IMR-90 (cell line): ENCODE measurements at regions not wholly inside any gene's neighbourhood (a gene's known extent, or its start where the extent isn't known, plus 50 kb on each side); places are given as distances from the start of the nearest gene placed in this dataset.

Experiments used
- ATAC-seq: fragments of 200-7000 bp; cut with Tn5 transposase; 2 replicates; pipeline ENCODE4 v1.9.1; 2020; ENCODE audit warnings: low read depth, mild to moderate bottlenecking, moderate library complexity
- BruUV-seq: library from RNA; stranded (reverse); fragments of 400-500 nt; replicated peaks from 2 replicates; lab custom pipeline; 2021; lab: Mats Ljungman, UMichigan
- CTCF ChIA-PET: fragments of 300-600 bp; formaldehyde crosslinking; extraction: SDS; loops from one replicate; lab custom pipeline; 2021; ENCODE audit warnings: antibody characterized with exemption; lab: Yijun Ruan, JAX
- POLR2A ChIA-PET: fragments of 300-600 bp; sonication (Branson Sonifier 250); formaldehyde crosslinking; loops from one replicate; lab custom pipeline; 2022; ENCODE audit warnings: antibody characterized with exemption; ENCODE audit not compliant: unreplicated experiment; lab: Charles Lee
- DNase-seq: peaks from one replicate; pipeline ENCODE4 v3.0.0; 2013
- H2AFZ ChIP-seq: replicated peaks from 2 replicates; pipeline ENCODE3; 2013; ENCODE audit warnings: low read length, mild to moderate bottlenecking; ENCODE audit not compliant: poor library complexity
- H2AK5ac ChIP-seq: 2 replicates; pipeline ENCODE4 v1.6.1; 2013; ENCODE audit warnings: low read depth, low read length, inconsistent platforms
- H2AK9ac ChIP-seq: replicated peaks from 2 replicates; pipeline ENCODE3; 2013; ENCODE audit warnings: mild to moderate bottlenecking, low read depth, low read length, moderate library complexity; ENCODE audit not compliant: poor library complexity
- H2BK120ac ChIP-seq: 2 replicates; pipeline ENCODE4 v1.6.1; 2013; ENCODE audit warnings: low read depth, low read length, inconsistent platforms
- H2BK15ac ChIP-seq: 3 replicates; pipeline ENCODE4 v1.6.1; 2013; ENCODE audit warnings: low read depth, low read length, inconsistent platforms
- H2BK20ac ChIP-seq: 2 replicates; pipeline ENCODE4 v1.6.1; 2013; ENCODE audit warnings: low read depth, mild to moderate bottlenecking, inconsistent platforms, low read length, moderate library complexity
- H2BK5ac ChIP-seq: 2 replicates; pipeline ENCODE4 v1.6.1; 2013; ENCODE audit warnings: mild to moderate bottlenecking, low read depth, low read length, inconsistent platforms; ENCODE audit not compliant: poor library complexity, severe bottlenecking
- H3K14ac ChIP-seq: replicated peaks from 2 replicates; pipeline ENCODE4 v1.6.1; 2013; ENCODE audit warnings: low read depth, low read length, inconsistent platforms
- H3K18ac ChIP-seq: 2 replicates; pipeline ENCODE4 v1.6.1; 2013; ENCODE audit warnings: low read depth, low read length, control low read depth
- H3K23ac ChIP-seq: 2 replicates; pipeline ENCODE4 v1.6.1; 2013; ENCODE audit warnings: low read depth, low read length, inconsistent platforms
- H3K27ac ChIP-seq: 2 replicates; pipeline ENCODE4 v1.5.1; 2013; ENCODE audit warnings: mild to moderate bottlenecking, control low read depth, low read length; ENCODE audit not compliant: insufficient read depth
- H3K27me3 ChIP-seq: 2 replicates; pipeline ENCODE4 v1.6.1; 2013; ENCODE audit warnings: low read length; ENCODE audit not compliant: control insufficient read depth, insufficient read depth
- H3K36me3 ChIP-seq: 2 replicates; pipeline ENCODE4 v1.6.1; 2013; ENCODE audit warnings: low read length, mixed read lengths; ENCODE audit not compliant: control insufficient read depth, insufficient read depth
- H3K4ac ChIP-seq: 2 replicates; pipeline ENCODE4 v1.6.1; 2013; ENCODE audit warnings: low read depth, low read length, inconsistent platforms
- H3K4me1 ChIP-seq: 2 replicates; pipeline ENCODE4 v1.6.1; 2013; ENCODE audit warnings: low read length, mixed read lengths; ENCODE audit not compliant: control insufficient read depth, insufficient read depth
- H3K4me2 ChIP-seq: 2 replicates; pipeline ENCODE4 v1.6.1; 2013; ENCODE audit warnings: low read depth, mild to moderate bottlenecking, control low read depth, low read length, moderate library complexity
- H3K4me3 ChIP-seq: 2 replicates; pipeline ENCODE4 v1.5.1; 2013; ENCODE audit warnings: low read depth, mild to moderate bottlenecking, control low read depth, low read length, moderate library complexity; ENCODE audit not compliant: insufficient read depth
- H3K56ac ChIP-seq: 2 replicates; pipeline ENCODE4 v1.6.1; 2013; ENCODE audit warnings: low read length, inconsistent platforms; ENCODE audit not compliant: insufficient read depth; ENCODE audit errors: extremely low read depth
- H3K79me1 ChIP-seq, 2 experiments: 2 replicates each; pipeline ENCODE4 v1.6.1; 2013; ENCODE audit warnings: low read length in 2 of 2, inconsistent platforms in 1 of 2, low read depth in 1 of 2
- H3K9ac ChIP-seq: 2 replicates; pipeline ENCODE4 v1.6.1; 2013; ENCODE audit warnings: low read depth, low read length, control low read depth
- H3K9me1 ChIP-seq: 2 replicates; pipeline ENCODE4 v1.6.1; 2013; ENCODE audit warnings: low read length, inconsistent platforms; ENCODE audit not compliant: insufficient read depth
- H3K9me3 ChIP-seq: 2 replicates; pipeline ENCODE4 v1.6.1; 2013; ENCODE audit warnings: low read length; ENCODE audit not compliant: control insufficient read depth, insufficient read depth
- H4K20me1 ChIP-seq: 2 replicates; pipeline ENCODE4 v1.6.1; 2013; ENCODE audit warnings: low read length, inconsistent platforms; ENCODE audit not compliant: insufficient read depth
- H4K5ac ChIP-seq: 2 replicates; pipeline ENCODE4 v1.6.1; 2013; ENCODE audit warnings: mild to moderate bottlenecking, low read depth, low read length, control low read depth
- H4K8ac ChIP-seq, 2 experiments: 2 replicates each; pipeline ENCODE4 v1.6.1; 2013; ENCODE audit warnings: low read depth in 2 of 2, low read length in 2 of 2, control low read depth in 1 of 2, inconsistent platforms in 1 of 2
- H4K91ac ChIP-seq: 2 replicates; pipeline ENCODE4 v1.6.1; 2013; ENCODE audit warnings: low read depth, low read length, inconsistent platforms; ENCODE audit not compliant: insufficient read depth
- BHLHE40 ChIP-seq: fragments of 150-350 bp; IDR thresholded peaks from 2 replicates; pipeline ENCODE4 v1.6.1; 2016; ENCODE audit warnings: mild to moderate bottlenecking, low read depth, low read length
- CEBPB ChIP-seq: IDR thresholded peaks from 2 replicates; pipeline ENCODE4 v1.6.1; 2012; ENCODE audit warnings: low read depth, low read length, improper control_type of control experiment
- CHD1 ChIP-seq: IDR thresholded peaks from 2 replicates; pipeline ENCODE4 v1.6.1; 2012; ENCODE audit warnings: low read depth, low read length, improper control_type of control experiment
- CTCF ChIP-seq: conservative IDR thresholded peaks from 2 replicates; pipeline ENCODE4 v1.5.1; 2012; ENCODE audit warnings: mild to moderate bottlenecking, low read depth, low read length, improper control_type of control experiment
- ELK1 ChIP-seq: fragments of 150-350 bp; IDR thresholded peaks from 2 replicates; pipeline ENCODE4 v1.6.1; 2016; ENCODE audit warnings: low read depth, mild to moderate bottlenecking, low read length, moderate library complexity, borderline replicate concordance
- FOS ChIP-seq: fragments of 150-350 bp; IDR thresholded peaks from 2 replicates; pipeline ENCODE4 v1.6.1; 2016; ENCODE audit warnings: low read depth, low read length
- MAFK ChIP-seq: IDR thresholded peaks from 2 replicates; pipeline ENCODE4 v1.6.1; 2012; ENCODE audit warnings: low read depth, low read length, improper control_type of control experiment
- MXI1 ChIP-seq: IDR thresholded peaks from 2 replicates; pipeline ENCODE4 v1.6.1; 2012; ENCODE audit warnings: low read depth, mild to moderate bottlenecking, low read length, moderate library complexity, borderline replicate concordance
- NFE2L2 ChIP-seq: fragments of 150-350 bp; IDR thresholded peaks from 2 replicates; pipeline ENCODE4 v1.6.1; 2016; ENCODE audit warnings: low read depth, mild to moderate bottlenecking, low read length
- RAD21 ChIP-seq: IDR thresholded peaks from 2 replicates; pipeline ENCODE4 v1.6.1; 2012; ENCODE audit warnings: low read length, improper control_type of control experiment
- RCOR1 ChIP-seq: IDR thresholded peaks from 2 replicates; pipeline ENCODE4 v1.6.1; 2012; ENCODE audit warnings: mild to moderate bottlenecking, low read length, improper control_type of control experiment; ENCODE audit not compliant: insufficient replicate concordance
- RFX5 ChIP-seq: IDR thresholded peaks from 2 replicates; pipeline ENCODE4 v1.8.0; 2012; ENCODE audit warnings: low read depth, mild to moderate bottlenecking, low read length, moderate library complexity
- USF2 ChIP-seq: fragments of 150-350 bp; IDR thresholded peaks from 2 replicates; pipeline ENCODE4 v1.6.1; 2017; ENCODE audit warnings: mild to moderate bottlenecking, antibody characterized with exemption, low read length, low read depth
- WGBS, 2 experiments: methylation state at CpG; one replicate each; pipeline versions ENCODE4 v1.1.5 to v1.1.7; 2013; ENCODE audit warnings: missing lambda C conversion rate in 2 of 2; ENCODE audit not compliant: insufficient read length in 1 of 2; ENCODE audit errors: extremely low coverage in 2 of 2; 5-methylcytosine and 5-hydroxymethylcytosine counted together
- dilution Hi-C: fragments of 300-500 bp; cut with HindIII; formaldehyde crosslinking; loops from one replicate; pipeline ENCODE4 v1.14.3; 2018; ENCODE audit warnings: low sequenced_read_pairs; ENCODE audit not compliant: unreplicated experiment
- in situ Hi-C: fragments of 300-500 bp; cut with MboI; formaldehyde crosslinking; loops from 3 replicates; pipeline ENCODE4 v1.14.3; 2019; ENCODE audit warnings: low sequenced_read_pairs, inconsistent platforms, mixed read lengths
- intact Hi-C: fragments of 100-400 bp; cut with micrococcal nuclease; formaldehyde crosslinking; loops from 2 replicates; pipeline ENCODE4 v1.10.0; 2022

- Histone ChIP-seq H3K27ac (no peak overlapping the region), H2BK20ac (no peak overlapping the region), H2AK9ac (no peak overlapping the region), H2BK5ac (no peak overlapping the region), H3K18ac (no peak overlapping the region), H3K23ac (no peak overlapping the region), H3K27me3 (no peaks in the 10 kb centered on the region), H2AK5ac (no peak overlapping the region), H3K14ac (no peak overlapping the region), H2AFZ (no peak overlapping the region), H2BK120ac (no peak overlapping the region), H3K36me3 (no peaks in the 10 kb centered on the region), H3K4ac (no peak overlapping the region), H3K9ac (no peak overlapping the region), H4K91ac (no peak overlapping the region), H4K20me1 (no peaks in the 10 kb centered on the region), H3K4me3 (no peak overlapping the region), H2BK15ac (no peak overlapping the region), H3K9me3 (peaks cover 36% of the 10 kb centered on the region), H3K9me1 (no peaks in the 10 kb centered on the region), H3K4me2 (no peak overlapping the region), H3K79me1 (no peaks in the 10 kb centered on the region), H4K8ac (no peak overlapping the region), H3K4me1 (no peaks in the 10 kb centered on the region), H4K5ac (no peak overlapping the region), H3K56ac (no peak overlapping the region)
- WGBS, 2 experiments, result no CpG with 5 or more reads among the region's 3 CpGs
- no TSS peak for BruUV-seq
- ChIA-PET CTCF (no interaction called here), POLR2A (no interaction called here)
- ATAC-seq (no peak), DNase-seq (no peak)
- intact Hi-C loops, result no loop called here
- TF ChIP-seq CTCF (no peak), MXI1 (no peak), USF2 (no peak), MAFK (no peak), CHD1 (no peak), ELK1 (no peak), FOS (no peak), RFX5 (no peak), CEBPB (no peak), NFE2L2 (no peak), BHLHE40 (no peak), RCOR1 (no peak), RAD21 (no peak)
- dilution Hi-C loops, result no loop called here
- in situ Hi-C loops, result no loop called here
These were observed 560.2 kb downstream of the UQCRFS1 start for GRCh38 chr19:28652765-28653164.
